BLaER1 treated with 17β-estradiol and CSF1 and Interleukin-3, amounts not matched to agents 10 nM and 100 nM (cell line): ENCODE measurements at regions not wholly inside any gene's neighbourhood (a gene's known extent, or its start where the extent isn't known, plus 50 kb on each side); places are given as distances from the start of the nearest gene placed in this dataset.

ENCODE experiments used
- H3K27ac ChIP-seq, 11 experiments: shearing (Covaris generic); formaldehyde crosslinking; 2 replicates each; pipeline ENCODE4 v1.8.1; 2022
- H3K27me3 ChIP-seq, 11 experiments: shearing (Covaris generic); formaldehyde crosslinking; 2 replicates each; pipeline ENCODE4 v1.8.1; 2022
- H3K36me3 ChIP-seq, 11 experiments: shearing (Covaris generic); formaldehyde crosslinking; 2 replicates each; pipeline ENCODE4 v1.8.1; 2022
- H3K4me1 ChIP-seq, 10 experiments: shearing (Covaris generic); formaldehyde crosslinking; 2 replicates each; pipeline ENCODE4 v1.8.1; 2022
- H3K4me2 ChIP-seq, 11 experiments: shearing (Covaris generic); formaldehyde crosslinking; 2 replicates each; pipeline ENCODE4 v1.8.1; 2022
- H3K4me3 ChIP-seq, 10 experiments: shearing (Covaris generic); formaldehyde crosslinking; 2 replicates each; pipeline ENCODE4 v1.8.1; 2022
- H3K9ac ChIP-seq, 11 experiments: shearing (Covaris generic); formaldehyde crosslinking; 2 replicates each; pipeline ENCODE4 v1.8.1; 2022
- H3K9me3 ChIP-seq, 11 experiments: shearing (Covaris generic); formaldehyde crosslinking; replicated peaks in 1 of 11; 2 replicates each; pipeline ENCODE4 v1.8.1; 2022
- H4K20me1 ChIP-seq, 11 experiments: shearing (Covaris generic); formaldehyde crosslinking; 2 replicates each; pipeline ENCODE4 v1.8.1; 2022
- Cebpa-rat ChIP-seq, 11 experiments: shearing (Covaris generic); IDR thresholded peaks; 2 replicates each; pipeline ENCODE4 v1.8.1; 2022

GRCh38 chr3:973340-973739, 119.5 kb upstream of the CNTN6 start:
- no peaks in the 10 kb centered on the region for H3K36me3 ChIP-seq
- no peak for TF ChIP-seq Cebpa-rat (IDR thresholded peaks at IDR 0.05)
- H3K9ac ChIP-seq, result no peak overlapping the region
- H3K27ac ChIP-seq, result no peak overlapping the region
- H3K4me3 ChIP-seq, result no peak overlapping the region
- no peak overlapping the region for H3K4me2 ChIP-seq
- H4K20me1 ChIP-seq, result no peaks in the 10 kb centered on the region
- no peaks in the 10 kb centered on the region for H3K27me3 ChIP-seq
- no peaks in the 10 kb centered on the region for H3K4me1 ChIP-seq
- H3K9me3 ChIP-seq, result peaks cover 0 to 6% (median 0%) of the 10 kb centered on the region in 11 experiments; a peak in 1 of 22 replicates

DNA sequence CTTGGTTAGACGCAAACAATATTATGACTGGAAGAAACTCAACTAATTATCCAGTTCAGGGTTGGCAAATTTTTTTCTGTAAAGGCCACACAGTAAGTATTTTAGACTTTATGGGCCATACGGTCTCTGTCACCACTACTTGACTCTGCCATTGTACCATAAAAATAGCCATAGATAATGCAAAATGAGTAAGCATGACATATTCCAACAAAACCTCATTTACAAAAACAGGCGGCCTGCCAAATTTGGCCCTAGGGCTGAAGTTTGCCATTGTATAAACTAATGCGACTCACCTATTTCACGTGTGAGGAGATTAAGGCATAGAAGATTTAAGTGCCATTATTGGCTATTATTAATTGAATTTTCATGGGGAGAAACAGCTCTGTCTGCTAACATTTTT, 116.8 kb upstream of the CNTN6 start:
- no peak for TF ChIP-seq Cebpa-rat (IDR thresholded peaks at IDR 0.05)
- Histone ChIP-seq H3K36me3 (no peaks in the 10 kb centered on the region), H3K4me1 (no peaks in the 10 kb centered on the region), H3K4me3 (no peak overlapping the region), H4K20me1 (no peaks in the 10 kb centered on the region), H3K9me3 (peaks cover under 1 to 10% (median 4%) of the 10 kb centered on the region in 11 experiments; a peak in 11 of 22 replicates), H3K4me2 (no peak overlapping the region), H3K27me3 (no peaks in the 10 kb centered on the region), H3K27ac (no peak overlapping the region), H3K9ac (no peak overlapping the region)

DNA sequence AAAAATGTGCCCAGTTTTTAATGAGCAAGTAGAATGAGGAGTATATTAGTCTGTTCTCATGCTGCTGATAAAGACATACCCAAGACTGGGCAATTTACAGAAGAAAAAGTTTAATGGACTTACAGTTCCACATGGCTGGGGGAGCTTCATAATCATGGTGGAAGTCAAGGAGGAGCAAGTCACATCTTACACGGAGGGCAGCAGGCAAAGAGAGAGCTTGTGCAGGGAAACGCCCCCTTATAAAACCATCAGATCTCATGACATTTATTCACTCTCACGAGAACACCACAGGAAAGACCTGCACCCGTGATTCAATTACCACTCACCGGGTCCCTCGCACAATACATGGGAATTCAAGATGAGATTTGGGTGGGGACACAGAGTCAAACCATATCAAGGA, 111.7 kb upstream of the CNTN6 start:
- H3K4me3 ChIP-seq, result no peak overlapping the region
- H3K27me3 ChIP-seq, result no peaks in the 10 kb centered on the region
- peaks cover 0 to 13% (median 9%) of the 10 kb centered on the region in 11 experiments; a peak in 12 of 22 replicates for H3K9me3 ChIP-seq
- H3K9ac ChIP-seq, result no peak overlapping the region
- no peak for TF ChIP-seq Cebpa-rat (IDR thresholded peaks at IDR 0.05)
- H3K4me2 ChIP-seq, result no peak overlapping the region
- no peaks in the 10 kb centered on the region for H4K20me1 ChIP-seq
- H3K4me1 ChIP-seq, result no peaks in the 10 kb centered on the region
- no peak overlapping the region for H3K27ac ChIP-seq
- no peaks in the 10 kb centered on the region for H3K36me3 ChIP-seq

- no peak overlapping the region for H3K4me2 ChIP-seq
- TF ChIP-seq Cebpa-rat (IDR thresholded peaks at IDR 0.05), result no peak
- H3K4me1 ChIP-seq, result no peaks in the 10 kb centered on the region
- H3K27ac ChIP-seq, result no peak overlapping the region
- no peak overlapping the region for H3K9ac ChIP-seq
- H3K9me3 ChIP-seq, result peaks cover 0 to 2% (median 0%) of the 10 kb centered on the region in 11 experiments; a peak in 1 of 22 replicates
- H3K4me3 ChIP-seq, result no peak overlapping the region
- H4K20me1 ChIP-seq, result no peaks in the 10 kb centered on the region
- no peaks in the 10 kb centered on the region for H3K27me3 ChIP-seq
- H3K36me3 ChIP-seq, result no peaks in the 10 kb centered on the region
Measured at GRCh38 chr3:988785-989184, 104.0 kb upstream of the CNTN6 start.

DNA sequence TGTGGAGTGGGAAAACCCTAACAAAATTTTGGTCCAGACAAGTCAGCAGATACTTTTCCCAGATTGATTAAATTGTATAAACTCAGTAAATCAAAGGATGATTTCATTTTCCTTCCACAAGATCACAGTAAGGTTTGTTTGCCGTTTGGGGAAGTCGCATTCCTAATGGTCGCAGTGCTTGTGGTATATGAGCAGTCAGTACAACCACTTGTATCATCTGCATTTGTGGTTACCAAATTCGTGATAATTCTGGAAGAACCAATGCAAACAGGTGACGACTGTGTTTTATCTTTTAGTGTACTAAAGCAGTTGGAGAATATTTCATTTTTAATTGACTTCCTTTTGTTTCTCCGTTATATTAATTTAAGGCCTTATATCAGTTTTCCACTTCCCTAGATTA, 100.0 kb upstream of the CNTN6 start:
- Histone ChIP-seq H3K27ac (no peak overlapping the region), H3K9ac (no peak overlapping the region), H3K27me3 (no peaks in the 10 kb centered on the region), H3K36me3 (no peaks in the 10 kb centered on the region), H3K4me1 (no peaks in the 10 kb centered on the region), H3K9me3 (peaks cover 0 to 2% (median 0%) of the 10 kb centered on the region in 11 experiments; a peak in 1 of 22 replicates), H3K4me2 (no peak overlapping the region), H3K4me3 (no peak overlapping the region), H4K20me1 (no peaks in the 10 kb centered on the region)
- TF ChIP-seq Cebpa-rat (IDR thresholded peaks at IDR 0.05), result no peak

- Histone ChIP-seq H3K4me3 (no peak overlapping the region), H3K27me3 (no peaks in the 10 kb centered on the region), H3K9me3 (no peaks in the 10 kb centered on the region), H3K36me3 (no peaks in the 10 kb centered on the region), H3K9ac (no peak overlapping the region), H3K4me2 (no peak overlapping the region), H4K20me1 (no peaks in the 10 kb centered on the region), H3K27ac (no peak overlapping the region), H3K4me1 (no peaks in the 10 kb centered on the region)
- TF ChIP-seq Cebpa-rat (IDR thresholded peaks at IDR 0.05), result no peak
Measured at GRCh38 chr3:1002010-1002409, 90.8 kb upstream of the CNTN6 start.

- H3K27ac ChIP-seq, result no peak overlapping the region
- H4K20me1 ChIP-seq, result no peaks in the 10 kb centered on the region
- H3K4me3 ChIP-seq, result no peak overlapping the region
- no peak overlapping the region for H3K9ac ChIP-seq
- no peak overlapping the region for H3K4me2 ChIP-seq
- 0 out of 20 replicates have a peak, but pooled peaks cover 0 to 5% (median 0%) of the 10 kb centered on the region in 10 experiments for H3K4me1 ChIP-seq
- no peaks in the 10 kb centered on the region for H3K27me3 ChIP-seq
- H3K9me3 ChIP-seq, result no peaks in the 10 kb centered on the region
- TF ChIP-seq Cebpa-rat (IDR thresholded peaks at IDR 0.05), result no peak
- no peaks in the 10 kb centered on the region for H3K36me3 ChIP-seq
Measured at GRCh38 chr3:1007866-1008265, 85.0 kb upstream of the CNTN6 start.

GRCh38 chr3:1010228-1010627, 82.6 kb upstream of the CNTN6 start:
- H3K4me3 ChIP-seq, result no peak overlapping the region
- H3K4me2 ChIP-seq, result no peak overlapping the region
- TF ChIP-seq Cebpa-rat (IDR thresholded peaks at IDR 0.05), result no peak
- H3K9ac ChIP-seq, result no peak overlapping the region
- H4K20me1 ChIP-seq, result no peaks in the 10 kb centered on the region
- H3K4me1 ChIP-seq, result 0 out of 20 replicates have a peak, but pooled peaks cover 0 to 5% (median 0%) of the 10 kb centered on the region in 10 experiments
- H3K36me3 ChIP-seq, result no peaks in the 10 kb centered on the region
- no peak overlapping the region for H3K27ac ChIP-seq
- no peaks in the 10 kb centered on the region for H3K27me3 ChIP-seq
- no peaks in the 10 kb centered on the region for H3K9me3 ChIP-seq

GRCh38 chr3:1015826-1016225, 77.0 kb upstream of the CNTN6 start:
- no peaks in the 10 kb centered on the region for H4K20me1 ChIP-seq
- no peaks in the 10 kb centered on the region for H3K27me3 ChIP-seq
- H3K36me3 ChIP-seq, result no peaks in the 10 kb centered on the region
- H3K9me3 ChIP-seq, result no peaks in the 10 kb centered on the region
- no peak overlapping the region for H3K4me3 ChIP-seq
- no peak overlapping the region for H3K4me2 ChIP-seq
- no peak for TF ChIP-seq Cebpa-rat (IDR thresholded peaks at IDR 0.05)
- no peak overlapping the region for H3K9ac ChIP-seq
- H3K4me1 ChIP-seq, result no peaks in the 10 kb centered on the region
- no peak overlapping the region for H3K27ac ChIP-seq

DNA sequence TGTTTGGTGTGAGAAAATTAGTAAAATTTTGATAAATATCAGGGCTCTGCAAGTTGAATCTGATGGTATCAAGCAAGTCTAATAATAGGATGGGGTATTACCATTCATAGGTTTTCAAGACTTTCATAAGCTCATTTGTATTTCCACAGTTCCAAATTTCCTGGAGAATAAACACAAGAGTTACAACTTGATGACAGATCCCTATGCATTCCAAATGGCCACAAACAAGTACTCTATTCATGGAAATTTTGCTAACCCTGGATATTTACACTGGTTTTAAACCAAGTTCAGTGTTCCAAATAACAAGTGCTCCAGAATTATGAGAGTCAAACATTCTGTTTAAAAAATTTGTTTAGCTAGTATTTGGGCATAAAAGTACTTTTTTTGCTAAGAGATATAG, 75.0 kb upstream of the CNTN6 start:
- H3K9ac ChIP-seq, result no peak overlapping the region
- no peaks in the 10 kb centered on the region for H3K4me1 ChIP-seq
- no peaks in the 10 kb centered on the region for H3K9me3 ChIP-seq
- no peak overlapping the region for H3K27ac ChIP-seq
- H4K20me1 ChIP-seq, result no peaks in the 10 kb centered on the region
- no peak for TF ChIP-seq Cebpa-rat (IDR thresholded peaks at IDR 0.05)
- H3K27me3 ChIP-seq, result no peaks in the 10 kb centered on the region
- no peak overlapping the region for H3K4me2 ChIP-seq
- H3K36me3 ChIP-seq, result no peaks in the 10 kb centered on the region
- no peak overlapping the region for H3K4me3 ChIP-seq
